GM18907 (cell line): ENCODE measurements at regions not wholly inside any gene's neighbourhood (a gene's known extent, or its start where the extent isn't known, plus 50 kb on each side); places are given as distances from the start of the nearest gene placed in this dataset.
A peak's percentile ranks its signal among the peaks of the same experiment; 100 is the strongest.
"Not testable (repeated sequence)": the region's sequence is repeated elsewhere in the genome, so short reads cannot be mapped to it uniquely, and the experiment has no call there.

Experiments
- ATAC-seq: cut with Tn5 transposase; IDR thresholded peaks from one replicate; pipeline ENCODE4 v1.9.1; 2021; ENCODE audit warnings: mild to moderate bottlenecking, moderate library complexity; ENCODE audit not compliant: unreplicated experiment

- no peak for ATAC-seq
Observed at GRCh38 chr4:106530024-106530361, 161.4 kb upstream of the GIMD1 start.

GRCh38 chr4:106529348-106530023 lies 160.9 kb upstream of the GIMD1 start:
- ATAC-seq: no peak

GRCh38 chr4:106527316-106527715 lies 158.7 kb upstream of the GIMD1 start:
- ATAC-seq: no peak

GRCh38 chr4:106525425-106525824 lies 156.8 kb upstream of the GIMD1 start:
- ATAC-seq: not testable (repeated sequence)

GRCh38 chr4:106524772-106525171 lies 156.2 kb upstream of the GIMD1 start:
- ATAC-seq: not testable (repeated sequence)

GRCh38 chr4:106522839-106523238 lies 154.3 kb upstream of the GIMD1 start:
- no peak for ATAC-seq

GRCh38 chr4:106512706-106513105 lies 144.1 kb upstream of the GIMD1 start:
- no peak for ATAC-seq

- no peak for ATAC-seq
Observed at GRCh38 chr4:106507440-106507839, 138.9 kb upstream of the GIMD1 start.

- no peak for ATAC-seq
Observed at GRCh38 chr4:106503116-106504050, 134.8 kb upstream of the GIMD1 start.

- ATAC-seq: peak; percentile 94
Observed at GRCh38 chr4:106502106-106502699, 133.6 kb upstream of the GIMD1 start.

- no peak for ATAC-seq
Observed at GRCh38 chr4:106497271-106497670, 128.7 kb upstream of the GIMD1 start.

- ATAC-seq: no peak
Observed at GRCh38 chr4:106496061-106496460, 127.5 kb upstream of the GIMD1 start.

- no peak for ATAC-seq
Observed at GRCh38 chr4:106495476-106495875, 126.9 kb upstream of the GIMD1 start.

GRCh38 chr4:106494066-106494465 lies 125.5 kb upstream of the GIMD1 start:
- ATAC-seq: no peak

GRCh38 chr4:106493086-106493485 lies 124.5 kb upstream of the GIMD1 start:
- ATAC-seq: no peak

GRCh38 chr4:106486533-106486932 lies 118.0 kb upstream of the GIMD1 start:
- ATAC-seq: no peak

GRCh38 chr4:106481801-106482200 lies 113.2 kb upstream of the GIMD1 start:
- no peak for ATAC-seq

- no peak for ATAC-seq
Observed at GRCh38 chr4:106478152-106478551, 109.6 kb upstream of the GIMD1 start.

- ATAC-seq: no peak
Observed at GRCh38 chr4:106476741-106477140, 108.2 kb upstream of the GIMD1 start.

- no peak for ATAC-seq
Observed at GRCh38 chr4:106473515-106473914, 104.9 kb upstream of the GIMD1 start.

- ATAC-seq: no peak
Observed at GRCh38 chr4:106471151-106471550, 102.6 kb upstream of the GIMD1 start.

GRCh38 chr4:106463622-106464021 lies 95.0 kb upstream of the GIMD1 start:
- no peak for ATAC-seq
